HG03135 (cell line): ENCODE measurements at regions not wholly inside any gene's neighbourhood (a gene's known extent, or its start where the extent isn't known, plus 50 kb on each side); places are given as distances from the start of the nearest gene placed in this dataset.

Experiments
- ATAC-seq: cut with Tn5 transposase; IDR thresholded peaks from one replicate; pipeline ENCODE4 v1.9.1; 2021; ENCODE audit warnings: mild to moderate bottlenecking, moderate library complexity; ENCODE audit not compliant: unreplicated experiment

DNA sequence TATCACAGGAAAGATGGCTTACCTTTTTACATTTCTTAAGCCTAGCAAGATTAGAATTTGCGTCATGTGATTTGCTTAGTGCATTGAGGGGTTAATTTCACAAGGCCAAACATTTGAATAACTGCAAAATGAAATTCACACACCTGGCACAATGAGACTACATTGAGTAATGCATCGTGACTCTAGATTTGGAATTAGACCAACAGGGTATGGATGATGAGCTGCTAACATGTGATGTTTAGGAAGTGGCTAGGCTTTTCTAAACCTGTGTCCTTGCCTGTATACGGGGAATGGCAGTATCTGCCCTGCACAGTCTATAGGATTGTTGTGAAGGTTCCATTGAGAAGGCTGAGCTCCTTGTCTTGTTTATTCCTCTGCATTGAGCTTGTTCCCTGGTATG lies 160.1 kb downstream of the MFSD1 start:
- no peak for ATAC-seq

- no peak for ATAC-seq
Measured at GRCh38 chr3:158970006-158970405, 168.2 kb downstream of the MFSD1 start.

DNA sequence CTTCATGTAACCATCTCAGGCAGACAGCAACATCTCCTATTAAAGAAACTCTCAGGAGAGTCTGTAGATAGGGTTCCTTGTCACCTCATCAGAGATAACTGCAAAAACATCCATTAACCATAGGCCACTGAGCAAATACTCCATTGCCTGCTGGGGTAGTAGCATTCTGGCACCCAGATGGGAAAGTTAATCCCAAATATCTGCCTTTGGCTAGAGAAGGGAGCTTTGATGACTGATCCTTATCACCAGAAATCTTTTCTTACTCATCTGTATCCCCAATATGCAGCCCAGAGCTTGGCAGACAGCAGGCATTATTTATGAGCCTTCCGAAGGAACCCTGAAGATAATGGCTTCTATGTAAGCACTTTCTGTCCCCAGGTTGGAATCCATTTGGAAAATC lies 173.1 kb downstream of the MFSD1 start:
- ATAC-seq = no peak

DNA sequence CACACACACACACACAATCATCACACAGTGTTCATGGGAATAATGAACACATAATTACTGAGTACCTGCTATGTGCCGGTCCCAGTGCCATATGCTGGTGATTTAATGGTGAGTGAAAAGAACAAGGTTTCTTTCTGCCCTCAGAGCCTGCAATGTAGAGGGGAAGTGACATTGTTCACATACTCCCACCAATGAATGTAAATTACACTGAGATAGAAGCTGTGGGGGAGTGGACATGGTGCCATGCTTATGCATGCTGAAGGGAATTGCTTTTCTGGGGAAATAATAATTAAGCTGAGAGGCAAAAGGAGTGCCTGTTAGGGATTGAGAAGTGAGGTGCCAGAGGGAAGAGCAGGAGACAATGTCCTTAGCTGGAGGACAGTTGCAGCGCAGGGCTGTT lies 175.1 kb downstream of the MFSD1 start:
- ATAC-seq = no peak

GRCh38 chr3:158977497-158977896 lies 175.6 kb downstream of the MFSD1 start:
- no peak for ATAC-seq

DNA sequence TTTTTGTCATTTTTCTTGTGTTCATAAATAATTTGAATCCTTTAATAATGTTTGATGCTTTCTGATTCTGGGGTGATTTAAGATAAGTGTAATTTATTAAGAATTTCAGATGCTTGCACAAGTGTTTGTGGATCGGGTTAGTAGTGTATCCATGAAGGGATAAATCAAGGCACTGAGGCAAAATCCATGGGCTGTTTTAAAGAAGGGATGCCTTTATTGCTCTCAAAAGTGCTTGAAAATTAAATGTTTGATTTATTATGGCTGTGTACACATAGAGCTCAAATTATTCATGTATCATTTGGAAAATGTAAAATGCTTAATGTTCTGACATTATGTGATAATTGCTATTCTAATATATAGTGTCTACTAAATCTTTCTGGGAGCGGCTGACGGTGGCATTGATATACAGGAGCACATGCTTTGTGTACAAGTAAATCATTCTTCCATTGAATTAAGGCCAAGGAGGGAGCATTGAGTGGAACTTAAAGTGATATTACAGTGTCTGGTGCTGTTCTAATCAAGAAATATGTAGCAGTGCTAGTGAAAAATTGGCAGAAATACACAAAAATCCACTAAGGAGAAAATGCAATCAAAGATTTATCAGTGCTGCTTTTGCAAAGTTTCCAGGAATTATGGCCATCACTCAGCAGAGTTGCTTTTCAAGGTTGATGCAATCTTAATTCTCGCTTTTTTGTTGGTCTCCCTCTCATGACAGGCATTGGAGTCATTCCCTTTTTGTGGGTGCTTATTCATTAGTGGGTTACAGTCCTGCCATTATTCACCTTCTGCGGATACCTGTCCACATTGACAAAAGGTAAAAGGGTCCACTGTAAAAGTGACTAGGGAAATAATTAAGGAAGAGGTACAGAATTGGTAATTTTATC lies 181.6 kb downstream of the MFSD1 start:
- ATAC-seq = no peak

DNA sequence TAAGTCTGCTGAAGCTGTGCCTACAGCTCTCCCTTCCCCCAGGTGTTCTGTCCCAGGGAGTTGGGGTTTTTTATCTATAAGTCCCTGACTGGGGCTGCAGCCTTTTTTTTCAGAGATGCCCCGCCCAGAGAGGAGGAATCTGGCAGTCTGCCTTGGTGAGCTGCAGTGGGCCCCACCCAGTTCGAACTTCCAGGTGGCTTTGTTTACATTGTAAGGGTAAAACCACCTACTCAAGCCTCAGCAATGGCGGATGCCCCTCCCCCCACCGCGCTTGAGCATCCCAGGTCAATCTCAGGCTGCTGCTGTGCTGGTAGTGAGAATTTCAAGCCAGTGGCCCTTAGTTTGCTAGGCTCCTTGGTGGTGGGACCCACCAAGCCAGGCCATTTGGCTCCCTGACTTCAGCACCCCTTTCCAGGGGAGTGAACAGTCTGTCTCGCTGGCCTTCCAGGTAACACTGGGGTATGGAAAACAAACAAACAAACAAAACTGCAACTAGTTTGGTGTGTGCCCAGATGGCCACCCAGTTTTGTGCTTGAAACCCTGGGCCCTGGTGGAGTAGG lies 189.4 kb downstream of the MFSD1 start:
- ATAC-seq = no peak

- ATAC-seq = no peak
Measured at GRCh38 chr3:158992463-158992862, 190.6 kb downstream of the MFSD1 start.

- no peak for ATAC-seq
Measured at GRCh38 chr3:158994386-158994785, 192.5 kb downstream of the MFSD1 start.

DNA sequence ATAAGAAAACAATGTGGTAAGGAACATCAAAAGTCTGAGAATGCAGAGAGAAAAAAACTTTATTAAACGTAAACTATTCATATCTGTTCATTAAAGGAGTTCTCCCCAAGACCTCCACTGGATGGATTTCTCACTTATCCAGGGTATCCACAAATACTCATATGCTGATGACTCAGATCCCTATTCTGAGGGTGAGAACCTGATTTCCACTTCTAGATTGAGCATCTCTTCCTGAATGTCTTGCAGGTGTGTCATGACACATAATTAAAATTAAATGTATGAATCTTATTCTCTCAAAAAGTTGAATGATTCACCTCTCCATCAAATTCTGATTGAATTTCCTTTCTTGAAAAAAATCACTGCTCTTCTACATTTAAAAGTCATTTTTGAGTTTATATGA lies 199.9 kb downstream of the MFSD1 start:
- ATAC-seq = no peak

GRCh38 chr3:159005137-159005536 lies 203.3 kb downstream of the MFSD1 start:
- no peak for ATAC-seq

- ATAC-seq = no peak
Measured at GRCh38 chr3:159007331-159007730, 205.5 kb downstream of the MFSD1 start.

- no peak for ATAC-seq
Measured at GRCh38 chr3:159008401-159008800, 206.5 kb downstream of the MFSD1 start.

- no peak for ATAC-seq
Measured at GRCh38 chr3:159018341-159018740, 216.5 kb downstream of the MFSD1 start.

DNA sequence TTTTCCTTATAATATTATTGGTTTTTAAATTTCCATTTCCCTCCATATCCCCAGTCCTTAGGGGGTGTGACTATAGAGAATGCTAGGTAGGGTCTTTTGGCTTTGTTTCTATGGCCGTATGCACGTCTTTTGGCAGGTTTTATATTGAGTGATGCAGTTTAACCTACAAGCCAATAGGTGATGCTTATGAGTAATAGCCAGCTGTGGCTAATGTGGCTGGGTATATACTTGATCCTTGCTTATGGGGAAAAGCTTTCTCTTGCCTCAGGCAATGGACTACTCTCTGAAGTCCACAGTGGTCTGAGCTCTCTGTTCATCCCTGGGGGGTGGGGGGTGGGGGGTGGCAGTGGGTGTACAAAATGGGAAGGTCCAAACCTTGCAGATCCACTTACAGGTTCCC lies 223.9 kb downstream of the MFSD1 start:
- no peak for ATAC-seq

DNA sequence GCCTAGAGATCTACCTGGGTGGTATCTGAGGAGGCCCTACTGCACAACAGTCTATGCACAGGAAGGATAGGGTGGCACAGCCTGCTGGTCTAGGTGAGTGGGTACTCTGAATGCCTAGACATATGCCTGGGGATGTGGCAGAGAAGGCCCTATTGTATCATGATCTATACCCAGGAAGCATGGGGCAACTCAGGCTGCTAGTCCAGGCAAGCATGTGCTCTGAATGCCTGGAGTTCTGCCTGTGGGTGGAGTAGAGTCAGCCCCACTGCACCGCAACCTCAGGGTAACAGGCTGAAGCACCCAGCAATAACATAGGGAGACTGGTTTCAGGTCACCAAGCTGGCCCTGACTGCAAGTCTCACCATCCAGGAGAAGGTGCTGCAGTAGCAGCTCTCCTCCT lies 224.7 kb downstream of the MFSD1 start:
- no peak for ATAC-seq

GRCh38 chr3:159028706-159029105 lies 226.9 kb downstream of the MFSD1 start:
- no peak for ATAC-seq

DNA sequence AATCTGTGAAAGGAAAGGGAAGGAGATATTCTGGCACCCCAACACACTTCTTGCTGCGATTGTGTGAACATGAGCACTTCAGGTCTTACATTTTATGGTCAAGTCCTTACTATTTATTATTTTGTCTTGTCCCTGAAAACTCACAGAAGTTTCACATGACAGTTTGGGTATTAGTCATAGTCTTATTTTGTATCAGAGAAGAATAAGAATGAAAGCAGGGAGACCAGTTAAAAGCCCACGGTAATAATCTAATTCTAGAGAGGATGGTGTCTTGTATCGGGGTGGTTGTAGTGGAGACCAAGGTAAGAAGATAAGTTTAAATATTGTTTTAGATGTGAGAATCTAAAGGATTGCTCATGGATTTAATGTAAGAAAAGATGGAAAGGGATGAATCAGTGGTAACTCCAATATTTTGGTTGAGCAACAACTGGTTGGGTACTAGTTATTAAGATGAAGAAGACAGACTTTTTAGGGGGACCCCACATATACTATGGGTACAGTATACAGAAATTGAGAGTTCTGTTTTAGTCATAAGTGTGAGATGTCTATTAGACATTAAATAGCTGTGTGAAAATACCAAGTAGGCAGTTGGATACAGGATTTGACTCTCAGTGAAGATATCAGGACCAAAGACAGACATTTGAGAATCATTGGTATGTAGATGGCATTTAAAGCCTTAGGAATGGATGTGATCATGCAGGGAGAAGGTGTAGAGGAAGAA lies 227.6 kb downstream of the MFSD1 start:
- peak; percentile 65 for ATAC-seq

DNA sequence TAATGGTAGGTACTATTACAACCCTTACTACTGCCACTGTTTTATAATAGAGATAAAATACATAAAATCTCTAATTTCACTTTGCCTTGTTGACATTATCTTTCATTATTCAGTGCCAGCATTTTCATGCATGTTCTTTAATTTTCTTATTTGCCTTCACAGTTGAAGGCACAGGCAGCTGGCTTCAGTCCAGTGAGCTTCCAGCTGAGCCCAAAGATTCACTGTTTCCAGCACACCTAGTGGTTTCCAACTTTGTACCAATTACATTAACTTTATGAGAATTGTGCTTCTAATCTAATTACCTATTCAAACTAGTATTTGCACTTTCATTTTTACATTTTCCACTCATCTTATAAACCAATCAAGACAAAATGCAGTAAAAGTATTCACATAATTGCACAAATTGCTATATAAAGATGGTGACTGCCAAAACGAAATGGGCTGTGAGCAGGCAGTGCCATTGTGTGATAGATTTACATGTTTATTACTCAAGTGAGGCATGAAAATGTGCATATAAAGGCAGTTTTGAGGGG lies 228.3 kb downstream of the MFSD1 start:
- no peak for ATAC-seq

GRCh38 chr3:159030886-159031679 lies 229.2 kb downstream of the MFSD1 start:
- no peak for ATAC-seq

DNA sequence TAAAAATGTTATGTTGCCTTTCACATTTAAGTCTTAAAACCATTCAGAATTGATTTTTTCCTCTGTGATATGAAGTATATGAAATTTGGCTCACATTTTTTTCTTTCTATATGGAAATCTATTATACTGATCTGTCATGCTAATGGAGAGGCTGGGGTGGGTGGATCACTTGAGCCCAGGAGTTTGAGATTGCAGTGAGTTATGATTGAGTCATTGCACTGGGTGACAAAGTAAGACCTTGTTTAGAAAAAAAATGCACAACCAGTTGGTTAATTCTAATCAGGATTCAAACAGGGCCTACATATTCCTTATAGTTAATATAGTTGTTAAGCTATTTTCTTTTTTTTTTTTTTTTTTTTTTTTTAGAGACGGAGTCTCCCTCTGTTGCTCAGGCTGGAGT lies 230.5 kb downstream of the MFSD1 start:
- ATAC-seq = no peak
